Tibial nerve (tissue), 4 donors: ENCODE measurements at regions not wholly inside any gene's neighbourhood (a gene's known extent, or its start where the extent isn't known, plus 50 kb on each side); places are given as distances from the start of the nearest gene placed in this dataset.

Source experiments
- CTCF ChIP-seq, 5 experiments: fragments of 200-600 bp in 3 of 5; fragments of 450-650 bp in 2 of 5; sonication (generic) in 3 of 5; IDR thresholded peaks; one replicate each; pipeline ENCODE4 v1.5.1; 2016 to 2019; ENCODE audit warnings: antibody characterized with exemption in 5 of 5, mild to moderate bottlenecking in 3 of 5, moderate library complexity in 2 of 5
- EP300 ChIP-seq, 2 donors: sonication (generic); formaldehyde crosslinking; IDR thresholded peaks; one replicate each; pipeline ENCODE4 v1.6.1; 2017; ENCODE audit warnings: antibody characterized with exemption in 2 of 2, mild to moderate bottlenecking in 1 of 2

GRCh38 chr10:37582237-37582636 is 275.2 kb downstream of the ZNF248 start:
- TF ChIP-seq CTCF (IDR thresholded peaks at IDR 0.05): no peak
- no peak for TF ChIP-seq EP300 (IDR thresholded peaks at IDR 0.05)
